Activated CD4-positive, alpha-beta T cell treated with anti-CD3 and anti-CD28 coated beads for 36 hours (primary cell): ENCODE measurements at regions not wholly inside any gene's neighbourhood (a gene's known extent, or its start where the extent isn't known, plus 50 kb on each side); places are given as distances from the start of the nearest gene placed in this dataset.

ENCODE experiments used
- ATAC-seq: fragments of 200-7000 bp; cut with Tn5 transposase; one replicate; pipeline ENCODE4 v1.10.0; 2021; ENCODE audit warnings: mild to moderate bottlenecking, moderate library complexity
- CTCF ChIA-PET: fragments of 350-600 bp; sonication (Branson Sonifier 250); formaldehyde crosslinking; loops from one replicate; lab custom pipeline; 2021; ENCODE audit warnings: antibody characterized with exemption; lab: Charles Lee
- POLR2A ChIA-PET: fragments of 350-600 bp; sonication (Branson Sonifier 250); formaldehyde crosslinking; loops from one replicate; lab custom pipeline; 2021; ENCODE audit warnings: antibody characterized with exemption, inconsistent platforms; lab: Charles Lee
- DNase-seq: peaks from one replicate; pipeline ENCODE4 v3.0.0-alpha.2; 2020
- H3K27ac Mint-ChIP-seq: one replicate; pipeline ENCODE4 v1.8.0; 2021; ENCODE audit warnings: mixed read lengths
- H3K27me3 Mint-ChIP-seq: one replicate; pipeline ENCODE4 v1.8.0; 2021; ENCODE audit warnings: mixed read lengths
- H3K36me3 Mint-ChIP-seq: one replicate; pipeline ENCODE4 v1.8.0; 2021; ENCODE audit warnings: low read depth, mixed read lengths
- H3K4me1 Mint-ChIP-seq: one replicate; pipeline ENCODE4 v1.8.0; 2021; ENCODE audit warnings: mixed read lengths
- H3K4me3 Mint-ChIP-seq: one replicate; pipeline ENCODE4 v1.8.0; 2021; ENCODE audit warnings: mild to moderate bottlenecking, moderate library complexity, mixed read lengths
- H3K9me3 Mint-ChIP-seq: one replicate; pipeline ENCODE4 v1.8.0; 2021; ENCODE audit warnings: low read depth, mixed read lengths
- intact Hi-C, 2 experiments: fragments of 100-400 bp; cut with DNase I in 1 of 2; cut with micrococcal nuclease in 1 of 2; formaldehyde crosslinking; loops; one replicate each; pipeline versions ENCODE4 v1.14.2 to v1.15.1; 2022 to 2024; cut with DNase I, micrococcal nuclease

- Mint-ChIP-seq H3K4me1 (no peaks in the 10 kb centered on the region), H3K27me3 (no peaks in the 10 kb centered on the region), H3K4me3 (no peak overlapping the region), H3K36me3 (no peaks in the 10 kb centered on the region), H3K9me3 (no peaks in the 10 kb centered on the region), H3K27ac (no peak overlapping the region)
- no peak for ATAC-seq
- DNase-seq = no peak
- CTCF ChIA-PET = interaction anchor here (0.7 to 1.4 kb wide), 3 partner anchors 24 to 353 kb away, joined by 3 to 5 read pairs (median 4); no protein-coding TSS in a partner anchor
- intact Hi-C loops = no loop called here
- POLR2A ChIA-PET = no interaction called here
Measured at GRCh38 chr12:91331371-91331770, 148.8 kb upstream of the DCN start.

DNA sequence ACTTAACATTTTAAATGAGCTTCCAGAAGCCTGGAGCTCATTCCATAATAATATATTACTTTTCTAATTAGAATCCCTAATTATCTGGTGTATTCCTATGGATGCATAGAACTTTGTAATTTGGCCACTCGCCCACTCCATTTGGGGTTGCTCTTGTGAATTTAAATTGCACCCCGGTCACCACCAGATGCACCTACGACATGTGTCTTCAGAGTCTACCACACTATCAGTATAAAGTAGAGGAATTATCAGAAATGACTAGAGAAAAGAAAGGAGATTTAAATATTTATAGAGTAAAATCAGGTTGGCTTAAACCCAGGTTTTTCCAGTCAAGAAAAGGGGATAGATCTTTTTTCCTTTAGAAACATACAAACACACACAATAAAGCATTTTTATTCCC is 145.8 kb upstream of the DCN start:
- no peak overlapping the region for H3K27ac Mint-ChIP-seq
- POLR2A ChIA-PET = no interaction called here
- no peaks in the 10 kb centered on the region for H3K36me3 Mint-ChIP-seq
- no peaks in the 10 kb centered on the region for H3K4me1 Mint-ChIP-seq
- no peak overlapping the region for H3K4me3 Mint-ChIP-seq
- DNase-seq = no peak
- intact Hi-C loops = loop anchor here (5.0 kb wide), 2 partner anchors 151 to 386 kb away; no protein-coding TSS in a partner anchor
- H3K9me3 Mint-ChIP-seq = no peaks in the 10 kb centered on the region
- no peak for ATAC-seq
- CTCF ChIA-PET = interaction anchor here (0.6 to 2.1 kb wide), 11 partner anchors 10 to 348 kb away, joined by 3 to 6 read pairs (median 3); no protein-coding TSS in a partner anchor
- no peaks in the 10 kb centered on the region for H3K27me3 Mint-ChIP-seq

DNA sequence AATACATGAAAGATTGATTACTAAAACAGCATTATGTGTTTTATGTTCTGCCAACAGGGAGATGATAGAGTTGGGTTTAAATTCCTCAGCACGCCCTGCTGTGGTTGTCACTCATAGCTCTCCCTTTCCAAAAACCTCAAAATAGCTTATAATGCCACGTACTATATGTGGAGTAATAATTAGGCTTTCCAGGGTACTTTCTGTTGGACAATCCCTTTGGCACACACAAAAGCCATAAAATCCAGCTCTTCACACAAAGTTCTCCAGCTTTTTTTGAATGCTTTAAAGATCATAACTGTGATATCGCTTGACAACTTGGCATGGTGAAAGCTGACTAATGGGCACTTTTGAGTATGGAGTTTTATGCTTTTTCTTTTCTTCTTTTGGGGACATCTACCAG is 145.3 kb upstream of the DCN start:
- H3K4me1 Mint-ChIP-seq = no peaks in the 10 kb centered on the region
- H3K36me3 Mint-ChIP-seq = no peaks in the 10 kb centered on the region
- ChIA-PET CTCF (interaction anchor here (0.6 to 2.5 kb wide), 16 partner anchors 9 to 1349 kb away, joined by 3 to 10 read pairs (median 3); no protein-coding TSS in a partner anchor), POLR2A (no interaction called here)
- no peaks in the 10 kb centered on the region for H3K27me3 Mint-ChIP-seq
- H3K4me3 Mint-ChIP-seq = no peak overlapping the region
- no peaks in the 10 kb centered on the region for H3K9me3 Mint-ChIP-seq
- intact Hi-C loops = loop anchor here (2.0 to 5.0 kb wide), 3 partner anchors 149 to 386 kb away; no protein-coding TSS in a partner anchor
- no peak overlapping the region for H3K27ac Mint-ChIP-seq
- DNase-seq = no peak
- ATAC-seq = no peak

DNA sequence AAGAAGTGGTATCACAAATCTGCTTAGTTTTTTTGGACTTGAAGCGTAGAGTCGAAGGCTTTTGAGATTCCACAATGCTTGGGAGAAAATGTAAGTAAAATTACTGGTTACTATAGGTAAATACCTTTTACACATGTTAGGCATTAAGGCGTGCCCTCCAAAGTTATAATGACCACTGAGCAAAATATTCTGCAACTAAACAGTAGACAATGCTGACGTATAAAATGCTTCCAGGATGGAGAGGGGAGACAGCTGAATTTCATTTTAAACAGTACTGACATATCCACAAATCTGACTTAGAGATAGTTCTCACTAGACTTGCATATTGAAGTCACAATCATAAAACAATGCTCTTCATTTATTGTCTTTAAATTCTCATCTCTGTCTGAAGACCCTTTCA is 144.5 kb upstream of the DCN start:
- ATAC-seq = no peak
- intact Hi-C loops = loop anchor here (2.0 to 5.0 kb wide), 3 partner anchors 148 to 385 kb away; no protein-coding TSS in a partner anchor
- no peaks in the 10 kb centered on the region for H3K4me1 Mint-ChIP-seq
- no peaks in the 10 kb centered on the region for H3K36me3 Mint-ChIP-seq
- no peak overlapping the region for H3K27ac Mint-ChIP-seq
- POLR2A ChIA-PET = no interaction called here
- no peak for DNase-seq
- no peaks in the 10 kb centered on the region for H3K27me3 Mint-ChIP-seq
- no peak overlapping the region for H3K4me3 Mint-ChIP-seq
- CTCF ChIA-PET = interaction anchor here (0.6 to 2.5 kb wide), 18 partner anchors 8 to 1555 kb away, joined by 3 to 10 read pairs (median 4); no protein-coding TSS in a partner anchor
- no peaks in the 10 kb centered on the region for H3K9me3 Mint-ChIP-seq

DNA sequence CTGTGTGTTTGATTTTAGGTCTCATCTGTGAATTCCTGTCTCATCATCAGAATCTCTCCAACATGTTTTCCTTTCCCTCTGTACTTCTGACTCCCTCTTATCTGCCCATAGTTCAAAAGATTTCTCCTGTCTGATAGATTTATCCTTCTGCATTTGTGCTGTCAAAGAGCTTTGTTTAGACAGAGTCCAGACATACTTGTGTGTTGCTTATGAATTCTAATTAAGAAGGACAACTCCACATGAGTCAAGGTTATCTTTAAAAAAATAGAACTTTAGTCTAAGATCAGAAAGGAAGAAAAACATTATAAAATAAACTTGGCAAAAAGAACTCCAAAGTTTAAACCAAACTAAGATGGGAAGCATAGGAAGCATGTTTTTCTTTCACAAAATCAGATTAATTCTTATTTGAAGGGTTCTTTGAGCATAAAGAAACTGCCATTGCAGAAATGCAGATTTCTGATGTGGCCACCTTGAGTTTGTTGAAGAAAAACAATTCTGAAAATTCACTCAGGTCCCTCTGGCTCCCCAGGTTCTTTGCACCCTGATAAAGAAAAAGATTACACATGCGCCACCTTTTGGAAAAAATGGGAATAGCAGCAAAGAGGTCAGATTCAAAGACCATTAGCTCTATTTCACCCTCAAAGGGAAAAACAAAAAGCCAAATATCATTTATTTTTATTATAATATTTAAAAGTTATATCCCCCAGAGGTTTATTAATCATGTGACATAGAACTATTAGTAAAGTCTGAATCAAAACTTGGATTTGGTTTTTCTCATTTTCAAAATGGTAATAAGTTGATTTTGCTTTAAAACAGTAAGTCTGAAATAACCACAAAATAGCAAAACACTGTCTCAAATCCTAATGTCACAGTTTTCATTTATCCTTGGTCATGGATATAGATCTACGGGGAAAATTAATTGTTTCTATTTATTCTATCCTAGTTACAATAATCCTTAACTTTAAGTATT is 143.7 kb upstream of the DCN start:
- Mint-ChIP-seq H3K27ac (no peak overlapping the region), H3K27me3 (no peaks in the 10 kb centered on the region), H3K4me3 (no peak overlapping the region), H3K4me1 (no peaks in the 10 kb centered on the region), H3K9me3 (no peaks in the 10 kb centered on the region), H3K36me3 (no peaks in the 10 kb centered on the region)
- ATAC-seq = peak; percentile 36
- intact Hi-C loops = loop anchor here (1.0 to 5.0 kb wide), 5 partner anchors 148 to 384 kb away; no protein-coding TSS in a partner anchor
- ChIA-PET CTCF (interaction anchor here (0.7 to 2.5 kb wide), 17 partner anchors 8 to 1555 kb away, joined by 3 to 10 read pairs (median 5); no protein-coding TSS in a partner anchor), POLR2A (no interaction called here)
- DNase-seq = peak; percentile 36

GRCh38 chr12:91320999-91321398 is 138.4 kb upstream of the DCN start:
- Mint-ChIP-seq H3K27ac (no peak overlapping the region), H3K36me3 (no peaks in the 10 kb centered on the region), H3K9me3 (no peaks in the 10 kb centered on the region), H3K4me3 (no peak overlapping the region), H3K4me1 (no peaks in the 10 kb centered on the region), H3K27me3 (peaks cover 2% of the 10 kb centered on the region)
- no peak for ATAC-seq
- CTCF ChIA-PET = no interaction called here
- intact Hi-C loops = no loop called here
- no peak for DNase-seq
- POLR2A ChIA-PET = no interaction called here

DNA sequence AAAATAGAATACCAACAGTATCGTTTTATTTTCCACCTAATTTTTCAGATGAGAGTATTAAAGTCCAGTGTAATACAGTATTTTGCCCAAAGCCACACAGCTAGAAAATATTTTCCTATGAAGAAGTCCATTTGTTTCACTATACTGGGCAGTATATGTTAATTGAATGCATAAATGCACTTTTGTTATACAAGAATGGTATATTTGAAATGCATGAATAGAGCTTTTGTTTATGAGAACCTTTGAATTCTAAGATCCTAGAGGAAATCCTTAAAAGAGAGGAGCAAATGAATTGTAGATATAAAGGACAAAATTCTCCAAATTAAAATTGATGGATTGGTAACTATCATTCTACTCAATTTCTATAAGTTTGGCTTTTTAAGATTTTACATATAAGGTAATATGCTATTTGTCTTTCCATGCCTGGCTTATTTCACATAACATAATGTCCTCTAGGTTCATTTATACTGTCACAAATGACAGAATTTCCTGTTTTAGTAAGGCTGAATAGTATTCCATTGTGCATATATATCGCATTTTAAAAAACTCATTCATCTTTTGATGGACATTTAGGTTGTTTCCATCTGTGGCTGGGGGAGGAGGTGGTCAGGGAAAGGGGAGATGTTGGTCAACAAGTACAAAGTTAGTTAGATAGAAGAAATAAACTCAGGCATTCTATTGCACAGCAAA is 136.6 kb upstream of the DCN start:
- DNase-seq (no peak), ATAC-seq (no peak)
- no peaks in the 10 kb centered on the region for H3K36me3 Mint-ChIP-seq
- H3K9me3 Mint-ChIP-seq = no peaks in the 10 kb centered on the region
- intact Hi-C loops = no loop called here
- H3K4me1 Mint-ChIP-seq = no peaks in the 10 kb centered on the region
- POLR2A ChIA-PET = no interaction called here
- no peak overlapping the region for H3K27ac Mint-ChIP-seq
- no peak overlapping the region for H3K4me3 Mint-ChIP-seq
- peaks cover 2% of the 10 kb centered on the region for H3K27me3 Mint-ChIP-seq
- CTCF ChIA-PET = interaction anchor here (0.6 kb wide), 1 partner anchor 9 kb away, joined by 3 read pairs; no protein-coding TSS in a partner anchor

DNA sequence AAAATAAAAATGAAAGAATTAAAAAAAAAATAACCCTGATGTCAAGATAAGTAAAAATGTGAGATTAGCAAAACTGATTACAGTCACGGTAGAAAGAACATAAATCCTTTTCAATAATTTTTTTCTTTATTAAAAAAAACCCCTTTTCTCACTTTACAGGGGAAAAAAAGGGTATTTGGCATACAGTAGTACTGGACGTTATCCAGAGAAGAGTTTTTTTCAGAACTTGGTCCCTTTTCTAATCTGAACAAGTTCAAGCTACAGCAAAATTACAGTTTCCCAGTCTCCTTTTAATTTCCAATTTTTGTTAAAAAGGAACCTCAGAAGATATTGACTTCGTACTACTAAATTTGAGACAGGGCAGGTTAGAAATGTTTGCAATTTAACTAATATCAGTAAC is 134.7 kb upstream of the DCN start:
- Mint-ChIP-seq H3K36me3 (no peaks in the 10 kb centered on the region), H3K4me3 (no peak overlapping the region), H3K27me3 (peaks cover 2% of the 10 kb centered on the region), H3K9me3 (no peaks in the 10 kb centered on the region), H3K27ac (no peak overlapping the region), H3K4me1 (no peaks in the 10 kb centered on the region)
- ATAC-seq (no peak), DNase-seq (no peak)
- ChIA-PET CTCF (interaction anchor here (0.6 to 1.4 kb wide), 5 partner anchors 11 to 315 kb away, joined by 3 to 4 read pairs (median 3); no protein-coding TSS in a partner anchor), POLR2A (no interaction called here)
- intact Hi-C loops = no loop called here

DNA sequence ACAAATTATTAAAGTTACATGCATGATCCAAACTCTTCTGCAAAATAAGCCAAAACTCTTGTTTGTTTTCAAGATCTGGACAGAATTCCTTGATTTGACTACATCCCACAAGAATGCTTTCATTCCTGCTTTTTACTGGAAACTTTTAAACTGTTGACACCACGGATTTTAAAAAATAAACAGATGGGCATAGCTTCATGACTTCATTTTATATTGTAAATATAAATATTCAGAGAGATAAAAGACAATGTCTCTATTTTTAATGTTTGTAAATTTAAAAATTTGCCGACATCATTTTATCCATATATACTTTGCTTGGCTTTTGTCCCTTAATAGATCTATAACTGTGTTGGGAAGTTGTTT is 134.3 kb upstream of the DCN start:
- no peak for DNase-seq
- no peak for ATAC-seq
- Mint-ChIP-seq H3K27me3 (peaks cover 6% of the 10 kb centered on the region), H3K4me1 (no peaks in the 10 kb centered on the region), H3K4me3 (no peak overlapping the region), H3K9me3 (no peaks in the 10 kb centered on the region), H3K27ac (no peak overlapping the region), H3K36me3 (no peaks in the 10 kb centered on the region)
- intact Hi-C loops = no loop called here
- CTCF ChIA-PET = interaction anchor here (0.6 to 1.4 kb wide), 4 partner anchors 11 to 189 kb away, joined by 3 read pairs; no protein-coding TSS in a partner anchor
- POLR2A ChIA-PET = no interaction called here

DNA sequence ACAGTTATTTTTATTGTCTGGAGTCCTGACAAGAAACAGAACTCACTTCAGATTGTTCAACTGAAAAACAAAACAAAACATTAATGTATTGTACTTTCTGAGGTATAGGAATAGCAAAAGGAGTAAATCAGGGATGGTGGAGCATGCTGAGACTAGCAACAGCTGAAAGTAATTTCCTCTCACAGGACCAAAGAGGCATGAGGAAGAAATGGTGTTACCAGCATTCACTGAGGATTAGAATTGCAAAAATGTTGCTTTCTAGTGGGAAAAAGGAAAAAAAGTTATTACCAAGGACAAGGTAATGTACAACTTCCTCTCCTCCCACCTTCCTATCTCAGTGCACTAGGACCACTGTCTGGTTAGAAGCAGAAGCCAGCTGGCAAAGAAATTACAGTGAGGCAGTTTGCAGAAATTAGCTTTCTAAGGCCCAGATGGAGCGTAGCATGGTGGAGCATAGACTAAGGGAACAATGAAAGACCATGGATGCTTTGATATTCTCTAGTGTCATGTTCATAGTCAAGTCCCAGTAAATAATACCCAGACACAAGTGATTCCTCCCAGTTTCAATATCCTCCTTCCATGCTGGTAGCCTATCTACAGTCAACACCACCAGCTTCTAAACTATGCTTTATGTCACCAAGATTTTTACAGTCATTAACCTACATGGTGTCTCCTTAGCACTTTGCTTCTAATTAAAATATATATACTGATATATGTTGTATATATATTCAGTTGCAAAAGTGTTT is 133.7 kb upstream of the DCN start:
- Mint-ChIP-seq H3K27ac (no peak overlapping the region), H3K27me3 (peaks cover 8% of the 10 kb centered on the region), H3K4me3 (no peak overlapping the region), H3K9me3 (no peaks in the 10 kb centered on the region), H3K4me1 (no peaks in the 10 kb centered on the region), H3K36me3 (no peaks in the 10 kb centered on the region)
- ChIA-PET POLR2A (no interaction called here), CTCF (interaction anchor here (0.6 to 1.4 kb wide), 2 partner anchors 12 to 189 kb away, joined by 3 read pairs; no protein-coding TSS in a partner anchor)
- intact Hi-C loops = no loop called here
- DNase-seq (no peak), ATAC-seq (no peak)

- Mint-ChIP-seq H3K4me3 (no peak overlapping the region), H3K27ac (no peak overlapping the region), H3K9me3 (no peaks in the 10 kb centered on the region), H3K4me1 (no peaks in the 10 kb centered on the region), H3K27me3 (peaks cover 6% of the 10 kb centered on the region), H3K36me3 (no peaks in the 10 kb centered on the region)
- DNase-seq = no peak
- POLR2A ChIA-PET = no interaction called here
- intact Hi-C loops = no loop called here
- CTCF ChIA-PET = no interaction called here
- no peak for ATAC-seq
Measured at GRCh38 chr12:91311081-91311480, 128.5 kb upstream of the DCN start.
